Coronary artery (tissue), 2 donors: ENCODE measurements at regions not wholly inside any gene's neighbourhood (a gene's known extent, or its start where the extent isn't known, plus 50 kb on each side); places are given as distances from the start of the nearest gene placed in this dataset.
"Not testable (repeated sequence)": the region's sequence is repeated elsewhere in the genome, so short reads cannot be mapped to it uniquely, and the experiment has no call there.

ENCODE experiments used
- DNase-seq: peaks from one replicate; pipeline ENCODE4 v3.0.0-alpha.2; 2017; ENCODE audit warnings: low spot score
- H3K27ac ChIP-seq, 2 donors: fragments of 200-600 bp; sonication (generic); one replicate each; pipeline ENCODE4 v1.5.1; 2016 to 2019
- H3K4me3 ChIP-seq: fragments of 200-600 bp; sonication (generic); 2 replicates; pipeline ENCODE4 v1.5.1; 2016; ENCODE audit warnings: mild to moderate bottlenecking, moderate library complexity
- CTCF ChIP-seq: fragments of 200-600 bp; sonication (generic); IDR thresholded peaks from one replicate; pipeline ENCODE4 v1.5.1; 2019; ENCODE audit warnings: antibody characterized with exemption

- no peak for TF ChIP-seq CTCF
- Histone ChIP-seq H3K4me3 (no peak overlapping the region), H3K27ac (no peak overlapping the region)
- DNase-seq = no peak
Observed at GRCh38 chr17:79560527-79560926, 50.3 kb downstream of the RBFOX3 start.

DNA sequence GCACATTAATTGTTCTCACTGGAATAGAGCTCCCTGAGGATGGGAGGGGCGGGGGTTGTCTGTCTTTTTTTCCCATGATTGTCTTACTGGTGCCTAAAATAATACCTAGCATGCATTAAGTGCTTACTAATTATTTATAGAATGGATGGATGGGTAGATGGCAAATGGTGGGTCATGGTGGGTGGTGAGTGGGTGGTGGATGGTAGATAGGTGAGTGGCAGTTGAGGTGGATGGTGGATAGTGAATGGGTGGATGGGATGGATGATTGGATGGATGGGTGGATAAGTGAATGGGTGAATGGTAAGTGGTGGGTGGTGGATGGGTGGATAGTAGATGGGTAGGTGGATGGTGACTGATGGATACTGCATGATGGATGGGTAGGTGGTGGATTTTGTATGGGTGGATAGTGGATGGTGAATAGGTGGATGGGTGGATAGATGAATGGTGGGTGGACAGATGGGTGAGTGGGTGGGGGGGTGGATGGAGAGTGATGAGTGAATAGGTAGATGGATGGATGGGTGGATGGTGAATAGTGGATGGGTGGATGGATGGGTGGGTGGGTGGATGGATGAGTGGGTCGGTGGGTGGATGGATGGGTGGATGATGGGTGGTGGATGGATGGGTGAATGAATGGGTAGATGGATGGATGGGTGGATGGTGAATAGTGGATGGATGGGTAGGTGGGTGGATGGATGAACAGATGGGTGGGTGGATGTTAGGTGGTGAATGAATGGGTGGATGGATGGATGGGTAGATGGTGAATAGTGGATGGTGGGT lies 51.6 kb downstream of the RBFOX3 start:
- Histone ChIP-seq H3K4me3 (no peak overlapping the region), H3K27ac (no peak overlapping the region)
- no peak for TF ChIP-seq CTCF
- DNase-seq = no peak

GRCh38 chr17:79558091-79558900 lies 52.6 kb downstream of the RBFOX3 start:
- Histone ChIP-seq H3K27ac (no peak overlapping the region), H3K4me3 (no peak overlapping the region)
- DNase-seq = no peak
- no peak for TF ChIP-seq CTCF

DNA sequence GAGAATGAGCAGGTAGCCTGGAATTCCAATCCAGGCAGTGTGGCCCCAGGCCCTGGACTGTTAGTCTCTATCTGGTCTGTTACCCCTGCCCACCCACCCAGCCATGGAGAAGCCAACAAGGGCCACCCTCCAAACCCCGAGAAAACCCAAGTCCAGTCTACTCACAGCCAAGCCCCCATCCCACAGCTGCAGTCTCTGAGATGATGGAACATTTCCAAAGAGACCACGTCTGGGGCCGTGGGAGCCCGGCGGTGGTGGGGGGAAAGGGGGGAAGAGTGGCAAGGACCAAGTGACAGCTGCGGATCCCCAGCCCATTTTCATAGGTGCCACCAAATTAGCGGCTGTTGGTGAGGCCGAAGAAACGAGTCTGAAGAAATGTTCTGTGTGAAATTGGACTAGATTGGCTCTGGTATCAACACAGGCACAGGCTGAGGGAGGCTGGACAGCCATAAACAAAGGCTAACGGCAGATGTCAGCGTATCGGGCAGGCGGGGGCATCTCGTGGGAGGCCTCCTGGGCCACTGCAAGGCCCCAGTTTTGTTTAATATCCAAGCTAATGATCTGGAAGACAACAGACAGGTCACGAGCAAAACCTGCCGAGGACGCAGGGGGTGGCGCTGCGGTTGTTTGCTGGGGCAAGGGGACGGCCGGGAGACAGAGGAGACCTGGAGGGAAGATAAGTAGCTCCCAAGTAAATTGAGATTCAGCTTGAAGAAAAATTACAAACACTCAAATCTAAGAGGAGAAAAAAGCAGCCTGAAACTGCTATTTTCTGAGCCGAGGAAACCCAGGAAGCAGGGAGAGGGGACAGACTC lies 53.4 kb downstream of the RBFOX3 start:
- Histone ChIP-seq H3K4me3 (no peak overlapping the region), H3K27ac (no peak overlapping the region)
- no peak for DNase-seq
- no peak for TF ChIP-seq CTCF

- H3K4me3 ChIP-seq = no peak overlapping the region
- H3K27ac ChIP-seq = no peak overlapping the region
- DNase-seq = no peak
- TF ChIP-seq CTCF = no peak
Observed at GRCh38 chr17:79556271-79556670, 54.6 kb downstream of the RBFOX3 start.

GRCh38 chr17:79555543-79555942 lies 55.3 kb downstream of the RBFOX3 start:
- Histone ChIP-seq H3K27ac (no peak overlapping the region), H3K4me3 (no peak overlapping the region)
- no peak for DNase-seq
- TF ChIP-seq CTCF = no peak

DNA sequence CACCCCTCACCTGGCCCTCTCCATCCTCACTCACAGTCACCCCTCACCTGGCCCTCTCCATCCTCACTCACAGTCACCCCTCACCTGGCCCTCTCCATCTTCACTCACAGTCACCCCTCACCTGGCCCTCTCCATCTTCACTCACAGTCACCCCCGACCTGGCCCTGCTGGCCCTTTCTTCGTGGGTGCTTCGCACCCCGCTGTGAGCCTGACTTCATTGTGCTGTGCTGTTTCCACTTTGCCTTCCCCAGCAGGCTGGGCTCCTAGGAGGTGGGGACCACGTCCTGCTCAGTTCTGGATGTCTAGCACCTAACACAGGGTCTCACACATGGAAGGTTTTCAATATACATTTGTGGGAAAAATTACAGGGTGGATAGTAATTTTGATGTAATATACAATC lies 56.5 kb downstream of the RBFOX3 start:
- not testable (repeated sequence) for H3K4me3 ChIP-seq, H3K27ac ChIP-seq, DNase-seq
